ENCODE measurements at regions not wholly inside any gene's neighbourhood (a gene's known extent, or its start where the extent isn't known, plus 50 kb on each side); places are given as distances from the start of the nearest gene placed in this dataset.

GRCh38 chr4:153850533-153851280, 61.8 kb upstream of the SFRP2 start:
- H3K27ac ChIP-seq, result no peak overlapping the region
- no peak overlapping the region for H3K4me3 ChIP-seq (ENCODE audit: low read depth in 1 of 2, low read length in 1 of 2)
- H3K4me1 ChIP-seq (ENCODE audit: control insufficient read depth in 1 of 2, insufficient read depth in 1 of 2, low read depth in 1 of 2, low read length in 1 of 2), result no peaks in the 10 kb centered on the region
- no peaks in the 10 kb centered on the region for H3K9me3 ChIP-seq
- TF ChIP-seq CTCF (IDR thresholded peaks at IDR 0.05), result no peak
- H3K27me3 ChIP-seq, result peaks cover 11% of the 10 kb centered on the region
- H3K36me3 ChIP-seq, result no peaks in the 10 kb centered on the region

- Histone ChIP-seq H3K36me3 (no peaks in the 10 kb centered on the region), H3K27me3 (peaks cover 4% of the 10 kb centered on the region), H3K27ac (no peak overlapping the region), H3K9me3 (no peaks in the 10 kb centered on the region), H3K4me3 (ENCODE audit: low read depth in 1 of 2, low read length in 1 of 2) (no peak overlapping the region), H3K4me1 (ENCODE audit: control insufficient read depth in 1 of 2, insufficient read depth in 1 of 2, low read depth in 1 of 2, low read length in 1 of 2) (no peaks in the 10 kb centered on the region)
- TF ChIP-seq CTCF (IDR thresholded peaks at IDR 0.05), result no peak
These were observed 55.3 kb upstream of the SFRP2 start for GRCh38 chr4:153844144-153844543.

Data from neutrophil (primary cell).